RWPE1 (cell line): ENCODE measurements at regions not wholly inside any gene's neighbourhood (a gene's known extent, or its start where the extent isn't known, plus 50 kb on each side); places are given as distances from the start of the nearest gene placed in this dataset.

Experiments
- CTCF ChIA-PET: fragments of 350-600 bp; sonication (Branson Sonifier 250); formaldehyde crosslinking; extraction: SDS; loops from one replicate; lab custom pipeline; 2021; lab: Yijun Ruan, JAX
- POLR2A ChIA-PET: fragments of 400-600 bp; formaldehyde crosslinking; extraction: SDS; loops from one replicate; lab custom pipeline; 2020; ENCODE audit warnings: antibody characterized with exemption; ENCODE audit not compliant: low non-redundant PET; lab: Yijun Ruan, JAX
- DNase-seq: peaks from one replicate; pipeline ENCODE4 v3.0.0; 2012; ENCODE audit warnings: low spot score
- H3K27ac ChIP-seq: fragments of 450-650 bp; 2 replicates; pipeline ENCODE4 v1.5.1; 2017
- TF ChIP-seq, protein P1 (sequence below): fragments of 450-650 bp; conservative IDR thresholded peaks from 2 replicates; pipeline ENCODE4 v1.5.1; 2017; ENCODE audit warnings: low read depth, mild to moderate bottlenecking

DNA sequence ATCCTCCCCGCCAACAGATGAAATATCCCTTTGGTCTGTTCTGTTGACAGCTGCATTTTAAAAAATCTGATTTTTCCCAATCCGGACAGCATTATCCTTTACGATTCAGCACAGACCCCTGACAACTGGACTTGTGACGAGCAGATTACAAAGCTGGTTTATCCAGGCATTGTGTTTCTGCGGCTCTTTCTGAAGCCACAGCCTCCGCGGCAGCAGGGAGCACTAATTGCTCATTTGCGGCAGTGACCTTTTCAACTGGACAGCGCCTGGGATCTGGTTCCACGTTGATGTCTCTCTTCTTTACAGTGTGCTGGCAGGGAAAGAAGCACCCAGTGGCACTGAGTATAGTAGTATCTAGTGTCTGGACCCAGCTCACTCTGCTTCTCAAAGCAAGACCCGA lies 351.2 kb downstream of the ZNF608 start:
- CTCF ChIA-PET: no interaction called here
- TF ChIP-seq, protein P1, sequence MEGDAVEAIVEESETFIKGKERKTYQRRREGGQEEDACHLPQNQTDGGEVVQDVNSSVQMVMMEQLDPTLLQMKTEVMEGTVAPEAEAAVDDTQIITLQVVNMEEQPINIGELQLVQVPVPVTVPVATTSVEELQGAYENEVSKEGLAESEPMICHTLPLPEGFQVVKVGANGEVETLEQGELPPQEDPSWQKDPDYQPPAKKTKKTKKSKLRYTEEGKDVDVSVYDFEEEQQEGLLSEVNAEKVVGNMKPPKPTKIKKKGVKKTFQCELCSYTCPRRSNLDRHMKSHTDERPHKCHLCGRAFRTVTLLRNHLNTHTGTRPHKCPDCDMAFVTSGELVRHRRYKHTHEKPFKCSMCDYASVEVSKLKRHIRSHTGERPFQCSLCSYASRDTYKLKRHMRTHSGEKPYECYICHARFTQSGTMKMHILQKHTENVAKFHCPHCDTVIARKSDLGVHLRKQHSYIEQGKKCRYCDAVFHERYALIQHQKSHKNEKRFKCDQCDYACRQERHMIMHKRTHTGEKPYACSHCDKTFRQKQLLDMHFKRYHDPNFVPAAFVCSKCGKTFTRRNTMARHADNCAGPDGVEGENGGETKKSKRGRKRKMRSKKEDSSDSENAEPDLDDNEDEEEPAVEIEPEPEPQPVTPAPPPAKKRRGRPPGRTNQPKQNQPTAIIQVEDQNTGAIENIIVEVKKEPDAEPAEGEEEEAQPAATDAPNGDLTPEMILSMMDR: no peak
- H3K27ac ChIP-seq: no peak overlapping the region
- POLR2A ChIA-PET: no interaction called here
- no peak for DNase-seq

DNA sequence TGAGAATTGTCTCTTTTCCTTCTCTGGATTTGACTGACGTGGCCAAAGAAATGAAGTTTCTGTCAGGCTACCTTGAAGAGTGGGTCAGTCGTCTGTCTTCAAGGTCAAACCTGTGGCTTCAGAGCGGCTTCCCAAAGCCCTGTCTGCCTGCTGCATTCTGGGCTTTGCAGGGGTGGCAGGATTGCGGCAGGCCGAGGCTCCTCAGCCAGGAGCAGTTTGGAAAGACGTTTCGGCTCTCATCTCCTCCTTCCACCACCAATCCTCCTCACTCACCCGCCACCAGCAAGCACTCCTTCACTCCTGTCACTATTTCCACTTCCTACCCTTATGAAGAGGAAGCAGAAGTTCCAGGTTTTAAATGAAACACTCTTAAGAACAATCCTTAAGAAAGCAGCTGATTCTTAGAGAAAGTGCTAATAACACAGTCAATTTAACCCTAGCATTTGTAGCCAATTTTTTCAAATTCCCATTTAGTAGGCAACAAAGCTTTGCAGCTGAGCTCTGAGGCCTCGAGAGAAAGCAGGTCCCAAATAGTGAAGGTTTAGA lies 351.7 kb downstream of the ZNF608 start:
- TF ChIP-seq, protein P1: no peak
- ChIA-PET CTCF (no interaction called here), POLR2A (no interaction called here)
- no peak overlapping the region for H3K27ac ChIP-seq
- no peak for DNase-seq

DNA sequence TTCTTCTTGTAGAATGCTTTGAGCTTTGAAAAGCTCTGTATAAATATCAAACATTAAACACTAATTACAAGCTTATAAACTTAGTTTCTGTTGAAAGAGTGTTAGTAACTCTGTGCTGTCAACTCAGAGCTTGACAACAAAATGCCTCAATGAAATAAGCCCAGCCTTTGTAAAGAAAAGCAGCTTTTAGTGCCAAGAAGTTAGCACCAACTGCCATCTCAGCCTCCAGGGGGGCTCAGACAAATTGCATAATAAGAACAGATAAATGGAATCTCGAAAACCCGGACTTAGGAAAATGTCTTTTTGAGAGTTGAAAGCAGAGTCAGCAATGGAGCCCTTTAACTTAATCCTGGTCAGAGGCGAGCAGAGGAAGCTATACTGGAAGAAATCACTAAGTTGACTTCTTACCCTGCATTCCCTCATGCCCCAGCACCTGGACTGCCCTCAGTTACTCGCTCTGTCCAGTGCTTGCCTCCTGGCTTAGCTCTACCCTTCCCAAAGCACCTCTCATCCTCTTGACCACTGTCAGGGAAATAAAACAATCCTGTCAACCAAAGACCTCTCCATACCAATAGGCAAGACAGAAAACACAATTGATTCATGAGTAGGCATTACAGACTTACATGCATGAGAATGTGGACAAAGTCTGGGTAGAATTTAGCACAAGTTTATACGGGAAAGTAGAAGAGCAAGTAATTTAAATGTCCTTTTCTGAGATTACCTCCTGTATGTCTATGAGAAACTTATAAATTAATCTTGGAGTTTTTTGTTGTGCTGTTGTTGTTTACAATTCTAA lies 352.7 kb downstream of the ZNF608 start:
- H3K27ac ChIP-seq: no peak overlapping the region
- CTCF ChIA-PET: interaction anchor here (0.6 kb wide), 1 partner anchor 8 kb away, joined by 3 read pairs; no protein-coding TSS in a partner anchor
- TF ChIP-seq, protein P1: no peak
- POLR2A ChIA-PET: no interaction called here
- DNase-seq: no peak

DNA sequence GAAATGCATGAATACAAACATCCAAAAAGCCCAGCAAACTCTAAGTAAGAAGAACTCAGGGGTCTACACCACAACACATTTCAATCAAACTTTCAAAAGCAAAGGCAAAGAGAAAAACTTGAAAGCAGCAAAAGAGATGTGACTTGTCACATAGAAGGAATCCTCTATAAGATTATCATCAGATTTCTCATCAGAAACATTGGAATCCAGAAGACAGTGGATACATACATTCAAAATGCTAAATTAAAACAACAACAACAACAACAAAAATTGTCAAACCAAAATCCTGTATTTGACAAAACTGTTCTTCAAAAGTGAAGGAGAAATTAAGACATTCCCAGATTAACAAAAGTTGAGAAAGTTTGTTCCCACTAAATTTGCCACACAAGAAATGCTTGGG lies 362.7 kb downstream of the ZNF608 start:
- POLR2A ChIA-PET: no interaction called here
- CTCF ChIA-PET: no interaction called here
- H3K27ac ChIP-seq: no peak overlapping the region
- no peak for DNase-seq
- TF ChIP-seq, protein P1: no peak

DNA sequence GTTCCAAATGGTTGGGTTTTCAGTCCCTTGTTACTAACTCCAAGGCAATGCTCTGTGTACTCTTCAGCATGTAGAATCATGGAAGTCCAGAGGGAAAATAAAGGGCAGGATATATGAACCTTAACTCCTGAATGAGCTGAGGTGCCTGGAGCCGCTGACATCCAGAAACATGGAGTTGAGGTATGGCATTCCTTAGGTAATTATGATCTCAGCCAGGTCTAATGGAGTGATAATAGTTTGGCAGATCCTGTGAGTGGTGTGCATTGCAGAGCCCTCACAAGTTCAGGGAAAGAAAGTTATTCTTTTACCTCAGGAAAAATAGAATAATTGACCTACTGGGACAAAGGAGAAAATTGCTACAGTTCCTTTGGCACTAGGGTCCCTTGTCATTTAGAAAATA lies 369.1 kb downstream of the ZNF608 start:
- POLR2A ChIA-PET: no interaction called here
- H3K27ac ChIP-seq: no peak overlapping the region
- DNase-seq: no peak
- TF ChIP-seq, protein P1: no peak
- CTCF ChIA-PET: no interaction called here

DNA sequence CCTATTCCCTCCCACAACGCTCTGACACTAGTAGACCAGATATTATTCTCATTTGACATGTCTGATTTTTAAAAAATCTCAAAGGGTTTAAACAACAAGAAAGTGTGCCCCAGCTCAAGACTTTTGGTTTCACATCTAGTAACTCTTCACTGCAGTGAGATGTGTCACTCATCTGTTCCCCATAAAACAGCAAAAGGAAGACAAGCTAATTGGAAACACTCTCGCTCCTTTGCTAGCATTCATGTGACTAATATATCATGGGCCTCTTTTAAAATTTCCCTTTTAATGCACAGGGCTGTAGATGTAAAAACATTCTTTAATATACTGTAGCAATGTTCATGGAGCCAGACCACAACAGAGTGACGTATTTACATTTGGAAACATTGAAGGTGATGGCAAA lies 372.6 kb downstream of the ZNF608 start:
- DNase-seq: no peak
- no peak overlapping the region for H3K27ac ChIP-seq
- TF ChIP-seq, protein P1: no peak
- ChIA-PET POLR2A (no interaction called here), CTCF (interaction anchor here (0.5 kb wide), 1 partner anchor 421 kb away, joined by 3 read pairs; no protein-coding TSS in a partner anchor)
